Lung (tissue), 11 donors: ENCODE measurements at regions not wholly inside any gene's neighbourhood (a gene's known extent, or its start where the extent isn't known, plus 50 kb on each side); places are given as distances from the start of the nearest gene placed in this dataset.
"Not testable (repeated sequence)": the region's sequence is repeated elsewhere in the genome, so short reads cannot be mapped to it uniquely, and the experiment has no call there.

Source experiments
- ATAC-seq: fragments of 200-7000 bp; cut with Tn5 transposase; one replicate; pipeline ENCODE4 v1.9.1; 2020; ENCODE audit warnings: moderate number of reproducible peaks; ENCODE audit not compliant: insufficient read depth, low FRiP score
- DNase-seq, 3 donors: peaks; one replicate each; pipeline ENCODE4 v3.0.0-alpha.2; 2013 to 2017
- H3K27ac ChIP-seq, 2 donors: one replicate each; pipeline ENCODE4 v1.5.1; 2013; ENCODE audit warnings: mild to moderate bottlenecking in 2 of 2, moderate library complexity in 2 of 2, control low read depth in 1 of 2, inconsistent platforms in 1 of 2, low read depth in 1 of 2, low read length in 1 of 2
- H3K27me3 ChIP-seq, 3 donors: one replicate each; pipeline ENCODE4 v1.5.1; 2013; ENCODE audit warnings: low read length in 2 of 3; ENCODE audit not compliant: control insufficient read depth in 3 of 3, insufficient read depth in 3 of 3
- H3K36me3 ChIP-seq, 4 donors: one replicate each; pipeline ENCODE4 v1.5.1; 2013; ENCODE audit warnings: low read length in 4 of 4, mild to moderate bottlenecking in 1 of 4, moderate library complexity in 1 of 4; ENCODE audit not compliant: control insufficient read depth in 4 of 4, insufficient read depth in 4 of 4
- H3K4me1 ChIP-seq, 5 donors: one replicate each; pipeline ENCODE4 v1.5.1; 2013; ENCODE audit warnings: low read length in 5 of 5, mild to moderate bottlenecking in 2 of 5, moderate library complexity in 1 of 5; ENCODE audit not compliant: control insufficient read depth in 5 of 5, insufficient read depth in 5 of 5
- H3K4me3 ChIP-seq: one replicate; pipeline ENCODE4 v1.5.1; 2013; ENCODE audit warnings: mild to moderate bottlenecking, control low read depth, moderate library complexity
- H3K9ac ChIP-seq, 2 donors: one replicate each; pipeline ENCODE4 v1.5.1; 2013; ENCODE audit warnings: low read length in 2 of 2, control low read depth in 1 of 2; ENCODE audit not compliant: insufficient read depth in 1 of 2
- H3K9me3 ChIP-seq, 4 donors: one replicate each; pipeline ENCODE4 v1.5.1; 2013; ENCODE audit warnings: low read length in 3 of 4, mild to moderate bottlenecking in 1 of 4, moderate library complexity in 1 of 4; ENCODE audit not compliant: control insufficient read depth in 4 of 4, insufficient read depth in 3 of 4
- WGBS, 2 donors: extraction: QIAGEN DNeasy Blood & Tissue Kit; methylation state at CpG; one replicate each; pipeline ENCODE4 v1.1.7; 2013; 5-methylcytosine and 5-hydroxymethylcytosine counted together
- TF ChIP-seq, protein P1 (sequence below): IDR thresholded peaks from 2 replicates; pipeline ENCODE4 v1.5.1; 2012; ENCODE audit warnings: mild to moderate bottlenecking; ENCODE audit errors: control extremely low read depth, extremely low read depth
- donor health status: control.
- donor health status: control.
- donor health status: Bipolar disorder and iron deficiency.
- donor health status: healthy.
- donor health status: DM: yes; HTN: yes; CAD: no.

DNA sequence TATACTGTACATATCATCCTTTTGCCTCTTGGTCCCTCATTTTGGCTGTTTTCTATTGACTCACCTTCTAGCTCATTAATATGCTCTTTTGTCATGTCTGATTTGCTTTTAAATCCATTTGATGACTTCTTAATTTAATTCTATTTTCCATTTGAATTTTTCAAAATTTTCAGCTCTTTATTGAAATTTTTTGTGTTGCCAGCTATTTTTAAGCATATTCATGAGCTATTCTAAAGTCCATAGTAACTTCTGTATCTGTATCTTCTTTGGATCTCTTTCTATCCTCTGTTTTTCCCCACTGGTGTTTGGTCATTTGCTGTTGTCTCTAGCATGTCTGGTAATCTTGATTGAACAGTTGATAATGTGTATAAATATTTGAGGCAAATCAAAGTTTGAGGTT, 227.8 kb downstream of the NDUFA10 start:
- Histone ChIP-seq H3K27ac (no peak overlapping the region), H3K4me3 (no peak overlapping the region), H3K9me3 (peaks cover 0 to 6% (median 0%) of the 10 kb centered on the region in 4 donors), H3K4me1 (peaks cover 0 to 3% (median 0%) of the 10 kb centered on the region in 5 donors), H3K27me3 (no peaks in the 10 kb centered on the region), H3K36me3 (no peaks in the 10 kb centered on the region), H3K9ac (no peak overlapping the region)
- DNase-seq (no peak), ATAC-seq (no peak)
- TF ChIP-seq, protein P1, sequence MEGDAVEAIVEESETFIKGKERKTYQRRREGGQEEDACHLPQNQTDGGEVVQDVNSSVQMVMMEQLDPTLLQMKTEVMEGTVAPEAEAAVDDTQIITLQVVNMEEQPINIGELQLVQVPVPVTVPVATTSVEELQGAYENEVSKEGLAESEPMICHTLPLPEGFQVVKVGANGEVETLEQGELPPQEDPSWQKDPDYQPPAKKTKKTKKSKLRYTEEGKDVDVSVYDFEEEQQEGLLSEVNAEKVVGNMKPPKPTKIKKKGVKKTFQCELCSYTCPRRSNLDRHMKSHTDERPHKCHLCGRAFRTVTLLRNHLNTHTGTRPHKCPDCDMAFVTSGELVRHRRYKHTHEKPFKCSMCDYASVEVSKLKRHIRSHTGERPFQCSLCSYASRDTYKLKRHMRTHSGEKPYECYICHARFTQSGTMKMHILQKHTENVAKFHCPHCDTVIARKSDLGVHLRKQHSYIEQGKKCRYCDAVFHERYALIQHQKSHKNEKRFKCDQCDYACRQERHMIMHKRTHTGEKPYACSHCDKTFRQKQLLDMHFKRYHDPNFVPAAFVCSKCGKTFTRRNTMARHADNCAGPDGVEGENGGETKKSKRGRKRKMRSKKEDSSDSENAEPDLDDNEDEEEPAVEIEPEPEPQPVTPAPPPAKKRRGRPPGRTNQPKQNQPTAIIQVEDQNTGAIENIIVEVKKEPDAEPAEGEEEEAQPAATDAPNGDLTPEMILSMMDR = no peak

DNA sequence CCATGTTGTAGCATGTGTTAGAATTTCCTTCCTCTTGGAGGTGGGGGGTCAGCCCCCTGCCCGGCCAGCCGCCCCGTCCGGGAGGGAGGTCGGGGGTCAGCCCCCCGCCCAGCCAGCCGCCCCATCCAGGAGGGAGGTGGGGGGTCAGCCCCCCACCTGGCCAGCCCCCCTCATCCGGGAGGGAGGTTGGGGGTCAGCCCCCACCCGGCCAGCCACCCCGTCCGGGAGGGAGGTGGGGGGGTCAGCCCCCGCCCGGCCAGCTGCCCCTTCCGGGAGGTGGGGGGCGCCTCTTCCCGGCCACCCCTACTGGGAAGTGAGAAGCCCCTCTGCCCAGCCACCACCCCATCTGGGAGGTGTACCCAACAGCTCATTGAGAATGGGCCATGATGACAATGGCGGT, 229.4 kb downstream of the NDUFA10 start:
- WGBS, 2 donors = 94 to 96% methylated on average over 13 to 17 of the region's 17 CpGs
- not testable (repeated sequence) for H3K4me3 ChIP-seq, DNase-seq, H3K4me1 ChIP-seq, H3K36me3 ChIP-seq, H3K27me3 ChIP-seq, H3K9me3 ChIP-seq, H3K27ac ChIP-seq, H3K9ac ChIP-seq, ATAC-seq

DNA sequence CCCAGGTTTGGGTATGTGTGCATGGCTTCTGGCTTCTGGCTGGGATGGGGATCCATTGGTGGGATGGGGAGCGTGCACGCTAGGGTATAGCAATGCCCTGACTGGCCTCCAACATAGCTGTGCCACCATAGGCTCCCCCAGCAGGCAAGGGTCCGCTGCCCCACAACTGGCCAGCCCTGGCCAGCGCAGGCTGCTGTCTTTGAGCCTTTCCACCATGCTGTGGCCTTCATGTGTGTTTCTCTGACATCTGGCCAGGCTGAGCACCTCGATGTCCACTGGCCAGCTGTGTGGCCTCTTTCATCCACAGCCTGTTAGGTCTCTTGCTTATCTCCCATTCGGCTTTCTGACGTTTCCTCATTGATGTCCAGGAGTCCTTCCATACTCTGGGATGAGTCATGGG, 231.3 kb downstream of the NDUFA10 start:
- Histone ChIP-seq H3K9me3 (peaks cover 0 to 7% (median 0%) of the 10 kb centered on the region in 4 donors), H3K4me3 (no peak overlapping the region), H3K36me3 (no peaks in the 10 kb centered on the region), H3K27ac (no peak overlapping the region), H3K9ac (no peak overlapping the region), H3K27me3 (no peaks in the 10 kb centered on the region), H3K4me1 (no peaks in the 10 kb centered on the region)
- TF ChIP-seq, protein P1 = no peak
- ATAC-seq = no peak
- no peak for DNase-seq
- WGBS, 2 donors = 91 to 97% methylated on average over 7 of the region's 7 CpGs

DNA sequence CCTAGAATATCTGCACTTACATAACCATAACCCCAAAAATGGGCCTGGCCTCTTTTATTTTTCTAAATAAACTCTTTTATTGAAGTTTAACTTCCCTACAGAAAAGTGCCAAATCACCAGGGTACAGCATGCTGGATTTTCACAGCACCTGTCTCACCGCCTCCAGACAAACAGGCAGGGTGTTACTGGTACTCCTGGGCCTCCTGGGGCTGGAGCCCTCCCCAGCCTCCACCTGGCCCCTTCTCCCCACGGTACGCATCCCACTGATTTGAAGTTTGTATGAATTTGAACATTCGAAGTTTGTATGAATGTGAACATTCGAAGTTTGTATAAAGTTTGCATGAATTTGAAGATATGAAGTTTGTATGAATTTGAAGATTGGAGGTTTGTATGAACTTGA, 232.1 kb downstream of the NDUFA10 start:
- no peak overlapping the region for H3K4me3 ChIP-seq
- H3K27ac ChIP-seq = no peak overlapping the region
- ATAC-seq = no peak
- H3K27me3 ChIP-seq = no peaks in the 10 kb centered on the region
- TF ChIP-seq, protein P1 = no peak
- H3K9me3 ChIP-seq = peaks cover 0 to 7% (median 0%) of the 10 kb centered on the region in 4 donors
- H3K36me3 ChIP-seq = no peaks in the 10 kb centered on the region
- no peaks in the 10 kb centered on the region for H3K4me1 ChIP-seq
- no peak overlapping the region for H3K9ac ChIP-seq
- no peak for DNase-seq
- WGBS, 2 donors = 90 to 95% methylated on average over 5 of the region's 5 CpGs
